ENCODE measurements at regions not wholly inside any gene's neighbourhood (a gene's known extent, or its start where the extent isn't known, plus 50 kb on each side); places are given as distances from the start of the nearest gene placed in this dataset.

GRCh38 chr5:3654515-3654914 is 58.9 kb downstream of the IRX1 start:
- no peak for DNase-seq

GRCh38 chr5:3656803-3657202 is 61.2 kb downstream of the IRX1 start:
- no peak for DNase-seq

DNA sequence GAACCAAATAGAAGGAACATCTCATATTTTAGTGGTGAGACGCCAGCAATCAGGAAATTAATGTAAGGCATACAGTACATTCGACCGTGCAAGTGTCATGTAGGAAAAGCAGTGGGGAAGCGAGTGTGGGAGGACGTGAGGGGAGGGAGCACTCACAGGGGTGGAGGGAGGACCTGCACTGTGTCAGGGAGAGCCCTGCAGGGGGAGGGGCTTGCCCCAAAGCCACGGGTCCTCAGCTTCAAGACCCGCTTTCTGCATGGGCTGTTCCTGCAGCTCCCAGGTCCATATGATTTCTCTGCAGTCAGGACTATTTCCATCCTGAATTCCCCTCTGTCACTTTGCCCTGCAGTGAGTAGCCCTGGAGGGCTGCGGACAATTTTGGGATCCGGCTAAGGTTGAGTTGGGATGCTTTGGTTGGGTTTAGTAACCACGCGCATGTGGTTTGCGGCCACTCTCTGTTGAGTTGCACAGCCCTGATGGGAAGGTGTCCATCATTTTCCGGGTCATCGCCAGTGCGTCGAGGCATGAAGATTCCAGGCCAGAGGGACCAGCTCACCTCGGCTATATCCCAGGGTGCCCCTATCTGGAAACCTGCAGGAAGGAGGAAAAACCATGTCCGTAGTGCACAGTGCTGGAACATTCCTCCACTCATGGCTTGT is 61.9 kb downstream of the IRX1 start:
- DNase-seq: no peak

DNA sequence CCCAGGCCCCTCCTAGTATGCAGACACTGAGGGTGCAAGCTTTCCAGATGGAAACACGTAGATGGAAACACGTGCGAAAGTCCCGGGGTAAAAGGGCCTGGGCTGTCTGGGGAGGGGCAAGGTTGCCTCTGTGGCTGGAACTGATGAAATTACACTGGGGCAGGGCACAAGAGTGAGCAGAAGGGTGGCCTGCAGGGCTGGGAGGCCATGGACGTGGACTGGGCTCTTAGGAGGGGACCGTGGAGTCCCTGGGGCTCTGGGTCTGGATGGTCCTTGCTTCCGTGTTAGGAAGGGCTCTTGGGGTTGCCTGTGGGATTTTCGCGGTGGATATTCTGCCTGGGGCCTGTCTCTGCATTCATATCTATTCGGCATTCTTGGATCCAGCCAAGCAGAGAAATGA is 63.3 kb downstream of the IRX1 start:
- no peak for DNase-seq

- DNase-seq: peak; percentile 72
Measured at GRCh38 chr5:3659907-3660306, 64.3 kb downstream of the IRX1 start.

- DNase-seq: no peak
Measured at GRCh38 chr5:3660630-3661029, 65.0 kb downstream of the IRX1 start.

GRCh38 chr5:3661755-3662296 is 66.2 kb downstream of the IRX1 start:
- DNase-seq: no peak

DNA sequence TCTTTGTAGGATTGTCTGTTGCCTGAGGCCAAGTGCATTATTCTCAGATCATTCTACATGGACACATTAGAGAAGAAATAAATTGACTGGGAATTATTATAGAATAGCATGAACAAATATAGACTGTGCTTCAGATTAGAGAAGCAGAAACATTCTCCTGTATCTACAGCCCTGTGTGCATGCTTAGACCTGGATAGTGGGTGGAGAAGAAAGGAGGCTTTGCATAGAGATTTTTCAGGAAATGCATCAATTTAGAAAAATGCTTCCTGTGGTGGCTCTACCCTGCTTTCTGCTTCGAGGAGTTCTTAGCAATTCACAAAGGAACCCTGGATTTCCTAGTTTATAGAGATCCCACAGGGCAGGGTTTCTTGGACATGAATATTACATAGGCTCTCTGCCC is 66.7 kb downstream of the IRX1 start:
- no peak for DNase-seq

DNA sequence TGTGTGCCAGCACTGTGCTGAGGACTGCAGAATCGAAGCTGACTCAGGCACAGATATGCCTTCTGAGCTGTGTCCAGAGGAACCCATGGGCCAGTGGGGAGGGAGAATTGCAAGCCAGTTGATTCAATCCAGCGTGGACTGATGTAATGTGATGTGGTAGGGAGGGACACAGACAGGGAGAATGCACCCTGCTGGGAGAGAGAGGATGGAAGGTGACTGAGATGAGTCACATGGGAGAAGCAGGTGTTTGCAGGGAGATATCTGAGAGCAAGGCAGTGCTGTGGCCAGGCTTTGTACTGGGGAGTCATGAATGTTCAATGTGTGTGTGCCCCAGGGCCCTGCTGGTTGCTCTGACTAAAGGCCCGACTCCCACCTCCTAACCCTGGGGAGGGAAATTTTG is 75.7 kb downstream of the IRX1 start:
- DNase-seq: no peak

DNA sequence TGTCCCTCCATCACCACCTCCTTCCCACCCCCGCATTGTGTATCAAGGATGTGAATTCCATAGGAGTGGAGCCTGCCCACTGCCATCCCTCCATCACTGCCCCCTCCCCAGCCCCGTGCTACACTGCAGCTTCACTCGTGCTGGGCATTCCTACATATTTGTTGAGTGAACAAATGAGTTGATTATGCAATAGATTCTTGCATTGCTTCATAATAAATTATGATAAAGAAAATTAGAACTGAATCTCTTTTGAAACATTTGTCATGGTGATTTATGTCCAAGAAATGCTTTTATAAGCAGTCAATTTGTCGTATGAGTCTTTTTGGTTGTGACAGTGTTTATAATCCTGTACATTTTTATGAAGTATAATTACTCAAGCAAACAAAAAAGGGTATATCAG is 83.2 kb downstream of the IRX1 start:
- DNase-seq: no peak

- no peak for DNase-seq
Measured at GRCh38 chr5:3680821-3681220, 85.2 kb downstream of the IRX1 start.

DNA sequence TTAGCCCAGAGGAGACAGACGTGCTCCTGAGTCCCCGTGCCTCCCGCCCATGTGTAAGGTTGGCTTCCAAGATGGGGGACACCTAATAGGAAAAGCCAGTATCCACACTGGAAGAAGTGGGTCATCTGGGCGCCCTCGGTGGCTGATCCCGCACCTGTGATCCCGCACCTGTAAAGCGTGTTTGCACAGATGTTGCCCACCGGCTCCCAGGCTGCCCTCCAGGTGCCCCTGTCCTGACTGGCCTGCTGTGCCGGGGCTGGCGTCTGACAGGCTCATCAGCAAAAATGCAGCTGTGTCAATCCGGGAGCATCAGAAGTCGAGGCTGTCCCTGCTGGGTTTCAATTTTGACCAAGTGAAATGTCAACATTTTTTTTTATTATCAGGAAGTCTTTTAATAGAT is 88.5 kb downstream of the IRX1 start:
- no peak for DNase-seq

GRCh38 chr5:3684771-3685354 is 89.2 kb downstream of the IRX1 start:
- DNase-seq: no peak

GRCh38 chr5:3694819-3695218 is 99.2 kb downstream of the IRX1 start:
- peak; percentile 88 for DNase-seq

DNA sequence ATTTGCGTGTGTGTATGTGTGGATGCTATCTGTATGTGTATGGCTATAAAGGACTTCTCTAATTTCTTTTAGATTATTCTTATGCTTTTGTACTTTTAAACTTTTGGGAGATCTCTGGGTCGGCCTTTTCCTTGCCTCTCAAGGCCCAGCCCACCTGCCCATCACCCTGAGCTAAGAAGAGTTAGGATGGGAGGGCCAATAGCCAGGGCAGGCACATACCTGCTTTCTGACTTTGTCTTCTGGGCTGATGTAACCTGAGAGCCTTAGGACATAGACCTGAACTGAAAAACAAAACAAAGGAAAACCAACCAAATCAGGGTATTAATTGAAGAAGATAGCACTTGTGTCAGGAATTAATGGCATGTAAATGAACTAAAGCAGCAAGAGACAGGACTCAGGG is 100.2 kb downstream of the IRX1 start:
- no peak for DNase-seq

- DNase-seq: no peak
Measured at GRCh38 chr5:3698412-3698811, 102.8 kb downstream of the IRX1 start.

GRCh38 chr5:3701694-3702093 is 106.1 kb downstream of the IRX1 start:
- DNase-seq: no peak

- DNase-seq: no peak
Measured at GRCh38 chr5:3704661-3705060, 109.0 kb downstream of the IRX1 start.

DNA sequence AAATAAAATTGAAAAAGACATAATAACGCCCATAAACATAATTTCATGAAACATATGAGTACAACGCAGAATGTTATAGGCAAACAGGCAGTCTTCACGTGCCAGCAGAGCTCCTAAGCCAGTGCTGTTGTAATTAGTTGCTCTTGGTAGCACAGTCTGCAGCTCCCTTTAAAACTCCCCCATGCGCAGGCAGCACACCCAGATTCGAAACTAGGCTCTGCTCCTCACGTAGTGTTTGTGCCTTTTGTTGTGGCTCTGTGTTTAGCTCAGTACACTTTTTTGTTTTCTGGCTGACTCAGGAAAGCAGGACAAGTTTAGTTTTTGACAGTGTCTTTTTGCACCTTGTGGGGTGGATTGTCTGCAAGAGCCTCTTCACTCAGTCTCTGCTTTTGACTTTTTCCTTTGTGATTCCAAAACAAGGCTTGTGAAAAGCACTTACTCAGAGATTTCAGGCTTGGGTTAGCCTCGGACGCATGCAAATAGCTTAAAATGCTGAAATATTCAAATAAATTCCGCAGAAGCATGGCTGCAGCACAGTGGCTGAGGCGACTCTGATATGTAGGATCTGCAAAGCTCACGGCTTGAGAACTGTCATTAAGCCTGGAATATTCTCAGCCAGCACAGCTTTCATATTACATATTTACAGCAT is 113.6 kb downstream of the IRX1 start:
- no peak for DNase-seq

- DNase-seq: no peak
Measured at GRCh38 chr5:3709717-3710348, 114.2 kb downstream of the IRX1 start.

DNA sequence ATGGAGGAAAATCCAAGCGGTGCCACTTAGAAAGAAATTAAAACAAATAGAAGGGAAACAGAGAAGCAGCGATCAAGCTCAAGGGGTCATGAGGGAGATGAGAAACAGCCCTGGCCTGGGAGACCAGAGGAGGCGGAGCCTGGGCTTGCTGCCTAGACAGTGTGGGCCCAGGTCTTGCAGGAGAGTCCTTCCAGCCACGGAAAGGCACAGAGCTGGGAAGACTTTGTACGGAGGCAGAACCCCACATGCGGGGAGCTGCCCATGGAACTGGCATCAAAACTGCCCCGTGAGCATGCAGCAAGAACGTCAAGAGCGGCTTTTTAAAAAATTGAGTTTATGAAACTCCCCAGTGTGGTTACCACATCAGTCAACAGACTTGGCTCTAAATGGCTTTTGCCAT is 119.4 kb downstream of the IRX1 start:
- no peak for DNase-seq

- no peak for DNase-seq
Measured at GRCh38 chr5:3729631-3730030, 134.0 kb downstream of the IRX1 start.

GRCh38 chr5:3734632-3735031 is 139.0 kb downstream of the IRX1 start:
- DNase-seq: no peak

GRCh38 chr5:3736466-3736865 is 140.8 kb downstream of the IRX1 start:
- no peak for DNase-seq
